ENCODE measurements at regions not wholly inside any gene's neighbourhood (a gene's known extent, or its start where the extent isn't known, plus 50 kb on each side); places are given as distances from the start of the nearest gene placed in this dataset.
"Not testable (repeated sequence)": the region's sequence is repeated elsewhere in the genome, so short reads cannot be mapped to it uniquely, and the experiment has no call there.

- DNase-seq (ENCODE audit: extremely low read depth, low read depth), result peak; percentile 33
Observed at GRCh38 chr2:192500550-192501200, 305.9 kb upstream of the TMEFF2 start.

GRCh38 chr2:192499476-192499875 is 304.7 kb upstream of the TMEFF2 start:
- DNase-seq (ENCODE audit: extremely low read depth, low read depth), result no peak

- DNase-seq (ENCODE audit: extremely low read depth, low read depth), result no peak
Observed at GRCh38 chr2:192498747-192499146, 304.0 kb upstream of the TMEFF2 start.

GRCh38 chr2:192488158-192488557 is 293.4 kb upstream of the TMEFF2 start:
- not testable (repeated sequence) for DNase-seq (ENCODE audit: extremely low read depth, low read depth)

GRCh38 chr2:192487636-192488035 is 292.9 kb upstream of the TMEFF2 start:
- no peak for DNase-seq (ENCODE audit: extremely low read depth, low read depth)

GRCh38 chr2:192484903-192485302 is 290.2 kb upstream of the TMEFF2 start:
- DNase-seq (ENCODE audit: extremely low read depth, low read depth), result no peak

GRCh38 chr2:192480984-192481383 is 286.3 kb upstream of the TMEFF2 start:
- no peak for DNase-seq (ENCODE audit: extremely low read depth, low read depth)

- no peak for DNase-seq (ENCODE audit: extremely low read depth, low read depth)
Observed at GRCh38 chr2:192473331-192473730, 278.6 kb upstream of the TMEFF2 start.

- no peak for DNase-seq (ENCODE audit: extremely low read depth, low read depth)
Observed at GRCh38 chr2:192471982-192472381, 277.2 kb upstream of the TMEFF2 start.

- no peak for DNase-seq (ENCODE audit: extremely low read depth, low read depth)
Observed at GRCh38 chr2:192469612-192470011, 274.9 kb upstream of the TMEFF2 start.

GRCh38 chr2:192467953-192468660 is 273.4 kb upstream of the TMEFF2 start:
- no peak for DNase-seq (ENCODE audit: extremely low read depth, low read depth)

- no peak for DNase-seq (ENCODE audit: extremely low read depth, low read depth)
Observed at GRCh38 chr2:192465141-192465540, 270.4 kb upstream of the TMEFF2 start.

GRCh38 chr2:192459422-192459821 is 264.7 kb upstream of the TMEFF2 start:
- DNase-seq (ENCODE audit: extremely low read depth, low read depth), result no peak

- DNase-seq (ENCODE audit: extremely low read depth, low read depth), result no peak
Observed at GRCh38 chr2:192448881-192449280, 254.1 kb upstream of the TMEFF2 start.

- DNase-seq (ENCODE audit: extremely low read depth, low read depth), result no peak
Observed at GRCh38 chr2:192444286-192444838, 249.6 kb upstream of the TMEFF2 start.

- DNase-seq (ENCODE audit: extremely low read depth, low read depth), result no peak
Observed at GRCh38 chr2:192443831-192444230, 249.1 kb upstream of the TMEFF2 start.

- DNase-seq (ENCODE audit: extremely low read depth, low read depth), result no peak
Observed at GRCh38 chr2:192438239-192438638, 243.5 kb upstream of the TMEFF2 start.

GRCh38 chr2:192437653-192438052 is 242.9 kb upstream of the TMEFF2 start:
- no peak for DNase-seq (ENCODE audit: extremely low read depth, low read depth)

- DNase-seq (ENCODE audit: extremely low read depth, low read depth), result no peak
Observed at GRCh38 chr2:192424243-192424642, 229.5 kb upstream of the TMEFF2 start.

- no peak for DNase-seq (ENCODE audit: extremely low read depth, low read depth)
Observed at GRCh38 chr2:192419786-192420185, 225.1 kb upstream of the TMEFF2 start.

GRCh38 chr2:192416060-192416459 is 221.3 kb upstream of the TMEFF2 start:
- DNase-seq (ENCODE audit: extremely low read depth, low read depth), result no peak

GRCh38 chr2:192414794-192415193 is 220.1 kb upstream of the TMEFF2 start:
- DNase-seq (ENCODE audit: extremely low read depth, low read depth), result no peak

Measured in NCI-H460 (cell line).